ENCODE measurements at regions not wholly inside any gene's neighbourhood (a gene's known extent, or its start where the extent isn't known, plus 50 kb on each side); places are given as distances from the start of the nearest gene placed in this dataset.

DNA sequence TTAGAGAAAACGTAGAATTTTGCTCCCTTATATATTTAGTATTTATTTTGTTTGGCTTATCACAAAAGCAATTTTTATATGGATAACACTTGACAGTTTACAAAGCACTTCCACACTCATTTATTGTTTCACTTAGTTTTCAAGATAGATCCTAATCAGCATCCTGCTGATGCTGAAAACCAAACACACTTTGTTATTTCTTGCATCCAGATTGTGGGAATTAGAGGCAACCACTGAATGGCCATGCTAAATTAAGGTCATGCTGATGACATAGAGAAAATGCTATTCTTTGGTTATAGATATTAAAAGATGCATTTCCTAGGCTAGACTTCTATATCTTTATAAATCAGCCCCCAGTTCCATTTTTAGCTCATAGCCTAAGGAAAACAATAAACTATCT lies 474.1 kb upstream of the KCNMB2 start:
- no peak for TF ChIP-seq ZFX (IDR thresholded peaks at IDR 0.05)
- TF ChIP-seq, protein P1, sequence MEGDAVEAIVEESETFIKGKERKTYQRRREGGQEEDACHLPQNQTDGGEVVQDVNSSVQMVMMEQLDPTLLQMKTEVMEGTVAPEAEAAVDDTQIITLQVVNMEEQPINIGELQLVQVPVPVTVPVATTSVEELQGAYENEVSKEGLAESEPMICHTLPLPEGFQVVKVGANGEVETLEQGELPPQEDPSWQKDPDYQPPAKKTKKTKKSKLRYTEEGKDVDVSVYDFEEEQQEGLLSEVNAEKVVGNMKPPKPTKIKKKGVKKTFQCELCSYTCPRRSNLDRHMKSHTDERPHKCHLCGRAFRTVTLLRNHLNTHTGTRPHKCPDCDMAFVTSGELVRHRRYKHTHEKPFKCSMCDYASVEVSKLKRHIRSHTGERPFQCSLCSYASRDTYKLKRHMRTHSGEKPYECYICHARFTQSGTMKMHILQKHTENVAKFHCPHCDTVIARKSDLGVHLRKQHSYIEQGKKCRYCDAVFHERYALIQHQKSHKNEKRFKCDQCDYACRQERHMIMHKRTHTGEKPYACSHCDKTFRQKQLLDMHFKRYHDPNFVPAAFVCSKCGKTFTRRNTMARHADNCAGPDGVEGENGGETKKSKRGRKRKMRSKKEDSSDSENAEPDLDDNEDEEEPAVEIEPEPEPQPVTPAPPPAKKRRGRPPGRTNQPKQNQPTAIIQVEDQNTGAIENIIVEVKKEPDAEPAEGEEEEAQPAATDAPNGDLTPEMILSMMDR (conservative IDR thresholded peaks at IDR 0.05) = no peak
- H3K27ac ChIP-seq = no peak overlapping the region

DNA sequence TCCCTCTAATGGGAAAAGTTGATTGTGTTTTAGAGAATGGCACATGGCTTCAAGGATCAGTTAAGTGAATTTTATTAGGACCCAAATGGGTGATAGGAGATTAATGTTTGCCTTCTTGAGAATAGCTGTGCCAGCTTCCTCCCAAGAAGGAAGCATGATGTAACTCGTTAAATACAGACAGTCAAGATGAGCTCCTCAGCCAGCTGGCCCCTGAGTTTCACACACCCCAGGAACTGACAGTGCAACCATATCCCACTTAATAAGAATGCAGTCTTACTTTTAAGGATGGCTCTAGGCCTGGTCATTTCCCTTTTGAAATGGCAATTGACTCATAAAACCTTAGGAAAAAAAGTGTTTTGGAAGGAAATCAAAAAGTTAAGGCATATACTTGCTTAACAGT lies 472.8 kb upstream of the KCNMB2 start:
- peak overlapping the region; percentile 95 for H3K27ac ChIP-seq
- TF ChIP-seq, protein P1 (conservative IDR thresholded peaks at IDR 0.05) = no peak
- no peak for TF ChIP-seq ZFX (IDR thresholded peaks at IDR 0.05)

DNA sequence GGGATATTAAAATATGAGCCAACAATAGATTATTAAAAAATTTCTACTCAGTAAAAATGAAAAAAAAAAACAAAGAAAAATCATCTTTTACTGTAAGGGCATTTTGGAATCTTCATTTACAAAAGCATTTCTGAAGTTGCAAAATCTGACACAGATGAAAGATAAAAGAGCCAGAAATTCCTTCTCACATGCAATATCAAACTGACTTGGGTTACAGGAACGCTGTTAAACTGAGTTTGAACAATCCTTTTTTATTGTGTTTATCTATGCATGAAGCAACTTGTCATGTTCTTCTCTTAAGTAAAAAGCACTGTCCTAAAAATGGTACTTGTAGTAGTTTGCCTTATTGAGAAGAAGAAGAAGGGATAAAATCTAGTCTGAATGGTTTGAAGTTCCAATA lies 468.5 kb upstream of the KCNMB2 start:
- TF ChIP-seq ZFX (IDR thresholded peaks at IDR 0.05) = no peak
- TF ChIP-seq, protein P1 (conservative IDR thresholded peaks at IDR 0.05) = no peak

DNA sequence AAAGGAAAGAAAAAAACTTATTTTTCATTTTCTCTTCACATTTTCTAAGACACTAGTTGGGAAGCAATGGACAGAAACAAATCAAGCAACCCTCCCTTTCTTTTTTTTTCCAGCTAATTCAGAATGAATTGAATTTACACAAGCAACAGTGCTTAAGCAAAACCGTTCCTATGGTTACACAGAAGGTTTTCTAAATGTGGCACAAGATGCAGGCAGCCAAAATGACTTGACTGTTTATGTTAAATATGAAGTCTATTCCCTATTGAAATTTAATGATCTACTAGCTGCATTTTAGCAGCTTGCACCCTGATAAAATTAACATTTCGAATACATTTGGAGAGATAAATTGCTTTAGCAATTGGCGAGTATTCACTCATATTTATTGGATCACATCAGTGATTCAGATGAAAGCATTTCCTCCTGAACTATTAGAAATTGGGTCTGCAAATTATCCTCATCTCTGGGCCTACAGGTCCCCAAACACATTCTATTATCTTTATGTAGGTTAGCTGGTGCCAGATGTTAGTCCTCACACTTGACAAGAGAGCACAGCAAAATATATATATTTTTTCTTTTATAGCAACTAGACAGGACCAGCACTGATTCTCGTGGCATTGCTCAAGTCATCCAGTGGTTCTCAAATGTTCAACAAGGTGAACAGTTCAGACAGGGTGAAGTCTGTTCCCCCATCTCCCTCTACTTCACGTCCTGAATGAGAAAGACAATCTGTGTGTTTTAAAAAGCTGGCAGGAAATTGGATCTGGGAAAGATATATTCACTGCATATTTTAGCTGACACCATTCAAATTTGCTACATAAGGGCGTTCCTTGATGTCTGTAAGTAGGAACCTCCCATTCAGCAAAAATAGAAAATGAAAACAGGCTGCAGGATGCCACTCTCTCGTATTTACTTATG lies 463.6 kb upstream of the KCNMB2 start:
- TF ChIP-seq, protein P1 (conservative IDR thresholded peaks at IDR 0.05) = no peak
- TF ChIP-seq ZFX (IDR thresholded peaks at IDR 0.05) = no peak
- H3K27ac ChIP-seq = no peak overlapping the region

More for the DNA sequence above, 468.5 kb upstream of the KCNMB2 start:
- no peak overlapping the region for H3K27ac ChIP-seq

DNA sequence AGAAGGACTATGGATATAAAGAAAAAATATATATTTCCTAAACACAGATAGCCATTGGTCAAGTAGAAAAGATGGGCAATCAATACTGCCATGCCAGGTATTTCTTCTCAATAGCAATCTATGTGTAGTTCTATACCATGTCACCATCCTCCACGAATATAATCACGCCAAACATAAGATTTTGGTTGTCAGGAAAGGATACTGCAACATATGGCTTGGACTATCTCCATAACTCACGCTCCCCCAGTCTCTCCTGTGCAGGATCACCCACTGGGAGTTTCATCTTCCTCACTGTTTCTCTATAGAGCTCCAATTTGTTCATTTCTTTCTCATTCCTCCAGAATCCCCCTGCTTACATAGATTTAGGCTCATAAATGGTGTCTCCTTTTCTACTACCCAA lies 462.9 kb upstream of the KCNMB2 start:
- no peak overlapping the region for H3K27ac ChIP-seq
- no peak for TF ChIP-seq ZFX (IDR thresholded peaks at IDR 0.05)
- TF ChIP-seq, protein P1 (conservative IDR thresholded peaks at IDR 0.05) = no peak

DNA sequence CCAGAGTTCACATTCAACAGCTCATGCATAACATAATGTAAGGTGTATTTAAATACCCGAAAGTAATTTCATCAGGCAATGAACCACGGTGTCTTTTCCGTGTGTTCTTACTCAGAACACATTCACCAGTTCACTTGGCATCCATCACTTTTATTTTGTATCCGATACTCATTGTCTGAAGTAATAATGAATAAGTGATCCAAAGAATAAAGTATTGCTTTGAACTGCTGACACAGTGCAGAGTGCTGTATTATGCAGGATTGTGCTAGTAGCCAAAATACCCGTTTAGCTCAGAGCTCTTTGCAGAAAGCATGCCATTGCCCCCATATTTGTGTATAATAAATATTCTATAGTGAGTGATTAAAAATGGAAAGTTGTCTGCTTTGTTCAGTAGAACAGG lies 460.9 kb upstream of the KCNMB2 start:
- TF ChIP-seq ZFX (IDR thresholded peaks at IDR 0.05) = no peak
- TF ChIP-seq, protein P1 (conservative IDR thresholded peaks at IDR 0.05) = no peak
- no peak overlapping the region for H3K27ac ChIP-seq

DNA sequence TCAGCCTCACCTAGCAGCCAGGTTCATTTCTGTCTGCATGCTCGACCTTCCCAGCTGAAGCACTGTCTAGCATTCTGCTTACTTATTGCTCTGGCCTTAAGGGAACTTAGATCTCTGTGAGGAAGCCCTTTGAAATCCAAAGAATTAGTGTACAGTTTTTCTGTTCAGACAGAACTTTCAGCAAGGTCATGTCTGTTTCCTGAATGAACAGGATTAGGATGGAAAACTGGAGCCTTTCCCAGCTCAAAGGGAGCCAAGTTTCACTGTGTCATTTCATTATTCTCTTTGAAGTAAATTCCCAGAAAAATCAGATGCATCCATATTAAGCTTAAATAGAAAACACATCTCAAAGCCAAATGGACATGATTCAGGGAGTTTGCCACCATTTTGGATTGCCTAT lies 457.3 kb upstream of the KCNMB2 start:
- no peak for TF ChIP-seq ZFX (IDR thresholded peaks at IDR 0.05)
- TF ChIP-seq, protein P1 (conservative IDR thresholded peaks at IDR 0.05) = no peak
- no peak overlapping the region; the same call in 1 of the 2 replicates for H3K27ac ChIP-seq

Measured in C4-2B (cell line).